ENCODE measurements at regions not wholly inside any gene's neighbourhood (a gene's known extent, or its start where the extent isn't known, plus 50 kb on each side); places are given as distances from the start of the nearest gene placed in this dataset.

DNA sequence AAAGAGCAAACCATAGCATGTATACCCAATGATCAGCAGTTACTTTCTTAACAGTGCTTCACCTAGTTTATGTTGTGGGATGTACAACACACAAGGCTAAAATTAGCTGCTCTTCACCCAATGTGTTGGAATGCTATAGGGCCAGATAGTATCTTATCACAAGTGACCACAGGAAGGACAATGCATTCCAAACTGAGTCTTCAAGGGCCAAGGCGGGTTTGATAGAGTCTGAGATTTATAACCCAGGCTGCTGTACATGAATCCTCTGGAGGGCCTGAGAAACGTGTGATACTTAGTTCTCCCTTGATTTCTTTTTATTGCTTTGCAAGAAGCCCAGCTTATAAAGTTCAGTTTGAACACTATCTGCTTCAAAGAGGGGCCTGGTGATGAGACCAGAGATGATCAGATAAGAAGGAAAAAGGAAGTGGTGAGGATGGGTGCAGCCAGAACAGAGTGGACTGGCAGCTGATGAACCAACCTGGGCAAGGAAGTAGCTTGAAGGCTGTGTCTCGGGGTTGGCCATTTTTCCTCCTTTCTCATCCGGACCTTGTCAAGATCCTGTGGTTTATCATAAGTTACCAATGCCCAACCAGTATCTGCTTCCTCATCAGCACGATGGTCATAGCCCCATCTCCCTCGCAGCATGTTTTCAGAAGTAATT is 62.2 kb upstream of the BMP2 start (continued):
- TF ChIP-seq, protein P1, sequence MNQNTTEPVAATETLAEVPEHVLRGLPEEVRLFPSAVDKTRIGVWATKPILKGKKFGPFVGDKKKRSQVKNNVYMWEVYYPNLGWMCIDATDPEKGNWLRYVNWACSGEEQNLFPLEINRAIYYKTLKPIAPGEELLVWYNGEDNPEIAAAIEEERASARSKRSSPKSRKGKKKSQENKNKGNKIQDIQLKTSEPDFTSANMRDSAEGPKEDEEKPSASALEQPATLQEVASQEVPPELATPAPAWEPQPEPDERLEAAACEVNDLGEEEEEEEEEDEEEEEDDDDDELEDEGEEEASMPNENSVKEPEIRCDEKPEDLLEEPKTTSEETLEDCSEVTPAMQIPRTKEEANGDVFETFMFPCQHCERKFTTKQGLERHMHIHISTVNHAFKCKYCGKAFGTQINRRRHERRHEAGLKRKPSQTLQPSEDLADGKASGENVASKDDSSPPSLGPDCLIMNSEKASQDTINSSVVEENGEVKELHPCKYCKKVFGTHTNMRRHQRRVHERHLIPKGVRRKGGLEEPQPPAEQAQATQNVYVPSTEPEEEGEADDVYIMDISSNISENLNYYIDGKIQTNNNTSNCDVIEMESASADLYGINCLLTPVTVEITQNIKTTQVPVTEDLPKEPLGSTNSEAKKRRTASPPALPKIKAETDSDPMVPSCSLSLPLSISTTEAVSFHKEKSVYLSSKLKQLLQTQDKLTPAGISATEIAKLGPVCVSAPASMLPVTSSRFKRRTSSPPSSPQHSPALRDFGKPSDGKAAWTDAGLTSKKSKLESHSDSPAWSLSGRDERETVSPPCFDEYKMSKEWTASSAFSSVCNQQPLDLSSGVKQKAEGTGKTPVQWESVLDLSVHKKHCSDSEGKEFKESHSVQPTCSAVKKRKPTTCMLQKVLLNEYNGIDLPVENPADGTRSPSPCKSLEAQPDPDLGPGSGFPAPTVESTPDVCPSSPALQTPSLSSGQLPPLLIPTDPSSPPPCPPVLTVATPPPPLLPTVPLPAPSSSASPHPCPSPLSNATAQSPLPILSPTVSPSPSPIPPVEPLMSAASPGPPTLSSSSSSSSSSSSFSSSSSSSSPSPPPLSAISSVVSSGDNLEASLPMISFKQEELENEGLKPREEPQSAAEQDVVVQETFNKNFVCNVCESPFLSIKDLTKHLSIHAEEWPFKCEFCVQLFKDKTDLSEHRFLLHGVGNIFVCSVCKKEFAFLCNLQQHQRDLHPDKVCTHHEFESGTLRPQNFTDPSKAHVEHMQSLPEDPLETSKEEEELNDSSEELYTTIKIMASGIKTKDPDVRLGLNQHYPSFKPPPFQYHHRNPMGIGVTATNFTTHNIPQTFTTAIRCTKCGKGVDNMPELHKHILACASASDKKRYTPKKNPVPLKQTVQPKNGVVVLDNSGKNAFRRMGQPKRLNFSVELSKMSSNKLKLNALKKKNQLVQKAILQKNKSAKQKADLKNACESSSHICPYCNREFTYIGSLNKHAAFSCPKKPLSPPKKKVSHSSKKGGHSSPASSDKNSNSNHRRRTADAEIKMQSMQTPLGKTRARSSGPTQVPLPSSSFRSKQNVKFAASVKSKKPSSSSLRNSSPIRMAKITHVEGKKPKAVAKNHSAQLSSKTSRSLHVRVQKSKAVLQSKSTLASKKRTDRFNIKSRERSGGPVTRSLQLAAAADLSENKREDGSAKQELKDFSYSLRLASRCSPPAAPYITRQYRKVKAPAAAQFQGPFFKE (tag by site-specific recombination; IDR thresholded peaks at IDR 0.05; ENCODE audit: borderline replicate concordance) = no peak
- TF ChIP-seq ZFP3 (tag by site-specific recombination; IDR thresholded peaks at IDR 0.05; ENCODE audit: low read depth) (no peak), ZFHX2 (tag by site-specific recombination; conservative IDR thresholded peaks at IDR 0.05) (no peak), ZNF610 (tag by site-specific recombination; IDR thresholded peaks at IDR 0.05; ENCODE audit: borderline replicate concordance) (no peak), ZNF555 (tag by site-specific recombination; conservative IDR thresholded peaks at IDR 0.05) (no peak), ZNF341 (tag by site-specific recombination; IDR thresholded peaks at IDR 0.05; ENCODE audit: low read depth) (no peak), ZBTB1 (tag by site-specific recombination; IDR thresholded peaks at IDR 0.05) (no peak), ZEB2 (tag by site-specific recombination; IDR thresholded peaks at IDR 0.05) (no peak)
- TF ChIP-seq, protein P2, sequence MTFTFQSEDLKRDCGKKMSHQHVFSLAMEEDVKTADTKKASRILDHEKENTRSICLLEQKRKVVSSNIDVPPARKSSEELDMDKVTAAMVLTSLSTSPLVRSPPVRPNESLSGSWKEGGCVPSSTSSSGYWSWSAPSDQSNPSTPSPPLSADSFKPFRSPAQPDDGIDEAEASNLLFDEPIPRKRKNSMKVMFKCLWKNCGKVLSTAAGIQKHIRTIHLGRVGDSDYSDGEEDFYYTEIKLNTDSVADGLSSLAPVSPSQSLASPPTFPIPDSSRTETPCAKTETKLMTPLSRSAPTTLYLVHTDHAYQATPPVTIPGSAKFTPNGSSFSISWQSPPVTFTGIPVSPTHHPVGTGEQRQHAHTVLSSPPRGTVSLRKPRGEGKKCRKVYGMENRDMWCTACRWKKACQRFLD (tag by site-specific recombination; IDR thresholded peaks at IDR 0.05) = no peak
- TF ChIP-seq, protein P3, sequence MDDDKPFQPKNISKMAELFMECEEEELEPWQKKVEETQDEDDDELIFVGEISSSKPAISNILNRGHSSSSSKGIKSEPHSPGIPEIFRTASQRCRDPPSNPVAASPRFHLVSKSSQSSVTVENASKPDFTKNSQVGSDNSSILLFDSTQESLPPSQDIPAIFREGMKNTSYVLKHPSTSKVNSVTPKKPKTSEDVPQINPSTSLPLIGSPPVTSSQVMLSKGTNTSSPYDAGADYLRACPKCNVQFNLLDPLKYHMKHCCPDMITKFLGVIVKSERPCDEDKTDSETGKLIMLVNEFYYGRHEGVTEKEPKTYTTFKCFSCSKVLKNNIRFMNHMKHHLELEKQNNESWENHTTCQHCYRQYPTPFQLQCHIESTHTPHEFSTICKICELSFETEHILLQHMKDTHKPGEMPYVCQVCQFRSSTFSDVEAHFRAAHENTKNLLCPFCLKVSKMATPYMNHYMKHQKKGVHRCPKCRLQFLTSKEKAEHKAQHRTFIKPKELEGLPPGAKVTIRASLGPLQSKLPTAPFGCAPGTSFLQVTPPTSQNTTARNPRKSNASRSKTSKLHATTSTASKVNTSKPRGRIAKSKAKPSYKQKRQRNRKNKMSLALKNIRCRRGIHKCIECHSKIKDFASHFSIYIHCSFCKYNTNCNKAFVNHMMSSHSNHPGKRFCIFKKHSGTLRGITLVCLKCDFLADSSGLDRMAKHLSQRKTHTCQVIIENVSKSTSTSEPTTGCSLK (tag by site-specific recombination; IDR thresholded peaks at IDR 0.05) = no peak

DNA sequence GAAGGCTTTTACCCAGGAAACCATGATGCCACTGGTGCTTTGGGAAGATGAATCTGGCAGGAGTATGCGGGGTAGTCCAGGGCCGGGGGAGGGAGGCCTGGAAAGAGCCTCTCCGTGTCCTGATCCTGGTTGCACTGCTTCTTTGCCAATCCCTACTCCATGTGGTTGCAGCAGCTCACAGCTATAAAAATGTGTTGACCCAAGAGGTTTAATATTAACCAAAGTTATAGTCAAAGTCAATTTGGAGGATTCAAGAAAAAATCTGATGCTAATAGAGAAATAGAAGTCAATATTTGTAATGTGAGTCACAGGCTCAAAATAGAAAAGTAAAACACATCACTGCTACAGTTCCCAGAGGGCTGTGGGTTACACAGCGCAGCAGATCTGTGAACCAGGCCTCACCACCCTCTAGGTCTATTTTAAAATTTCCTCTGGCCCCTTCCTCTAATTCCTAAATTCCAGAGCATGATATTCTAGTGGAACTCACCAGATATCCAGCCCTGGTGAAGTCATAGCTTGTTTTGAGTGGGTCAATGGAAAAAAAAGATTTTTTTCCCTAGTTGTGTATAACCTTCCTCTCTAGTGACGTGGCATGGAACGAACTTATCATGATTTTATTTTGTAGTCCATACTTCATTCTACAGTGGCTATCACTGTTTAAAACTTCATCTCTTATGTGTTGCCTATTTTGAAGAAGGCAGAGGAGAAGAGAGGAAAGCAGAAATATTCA is 63.2 kb upstream of the BMP2 start:
- no peak overlapping the region for H3K4me3 ChIP-seq (ENCODE audit: low read depth, low read length)
- ChIA-PET POLR2A (interaction anchor here (0.8 kb wide), 1 partner anchor 38 kb away, joined by 3 read pairs; no protein-coding TSS in a partner anchor), CTCF (interaction anchor here (0.6 to 1.2 kb wide), 3 partner anchors 36 to 62 kb away, joined by 3 read pairs; no protein-coding TSS in a partner anchor)
- peaks cover 7% of the 10 kb centered on the region for H3K4me1 ChIP-seq (ENCODE audit: control insufficient read depth, insufficient read depth, low read length)
- no peak overlapping the region for H3K27ac ChIP-seq (ENCODE audit: extremely low read depth, low read depth, low read length)
- H3K9me3 ChIP-seq (ENCODE audit: control insufficient read depth, insufficient read depth, low read depth, low read length) = no peaks in the 10 kb centered on the region
- TF ChIP-seq YY1 (tag by site-specific recombination; IDR thresholded peaks at IDR 0.05) (no peak), SALL2 (tag by site-specific recombination; IDR thresholded peaks at IDR 0.05; ENCODE audit: borderline replicate concordance) (no peak)
- H3K36me3 ChIP-seq (ENCODE audit: control insufficient read depth in 2 of 2, insufficient read depth in 1 of 2, low read length in 2 of 2) = no peaks in the 10 kb centered on the region
